WTC11 (cell line): ENCODE measurements at regions not wholly inside any gene's neighbourhood (a gene's known extent, or its start where the extent isn't known, plus 50 kb on each side); places are given as distances from the start of the nearest gene placed in this dataset.

Experiments used
- ATAC-seq: fragments of 200-7000 bp; cut with Tn5 transposase; 2 replicates; pipeline ENCODE4 v1.10.0; 2021; ENCODE audit warnings: mild to moderate bottlenecking, moderate library complexity
- CTCF ChIA-PET: fragments of 300-600 bp; sonication (Branson Sonifier 250); formaldehyde crosslinking; loops from one replicate; lab custom pipeline; 2021; ENCODE audit warnings: antibody characterized with exemption; lab: Charles Lee
- POLR2A ChIA-PET: fragments of 350-600 bp; sonication (Branson Sonifier 250); formaldehyde crosslinking; loops from one replicate; lab custom pipeline; 2021; ENCODE audit warnings: antibody characterized with exemption; lab: Charles Lee
- DNase-seq: peaks from one replicate; pipeline ENCODE4 v3.0.0; 2021; ENCODE audit warnings: low spot score
- H3K27ac Mint-ChIP-seq: 2 replicates; pipeline ENCODE4 v1.8.0; 2021; ENCODE audit warnings: mixed read lengths
- H3K27me3 Mint-ChIP-seq: 2 replicates; pipeline ENCODE4 v1.8.0; 2021; ENCODE audit warnings: low read depth, mild to moderate bottlenecking, moderate library complexity, mixed read lengths
- H3K36me3 Mint-ChIP-seq: 2 replicates; pipeline ENCODE4 v1.8.0; 2021; ENCODE audit warnings: mixed read lengths
- H3K4me1 Mint-ChIP-seq: 2 replicates; pipeline ENCODE4 v1.8.0; 2022; ENCODE audit warnings: mixed read lengths
- H3K4me3 Mint-ChIP-seq: 2 replicates; pipeline ENCODE4 v1.8.0; 2021; ENCODE audit warnings: mild to moderate bottlenecking, moderate library complexity, mixed read lengths
- H3K9me3 Mint-ChIP-seq: 2 replicates; pipeline ENCODE4 v1.8.0; 2021; ENCODE audit warnings: mixed read lengths
- E2F1 ChIP-seq: sonication (generic); formaldehyde crosslinking; IDR thresholded peaks from 2 replicates; pipeline ENCODE4 v1.8.0; 2022; ENCODE audit warnings: mild to moderate bottlenecking, missing genetic modification reagents
- FOXP4 ChIP-seq: sonication (generic); formaldehyde crosslinking; IDR thresholded peaks from 2 replicates; pipeline ENCODE4 v1.8.0; 2022; ENCODE audit warnings: mild to moderate bottlenecking, missing genetic modification reagents
- IRF1 ChIP-seq: sonication (generic); formaldehyde crosslinking; IDR thresholded peaks from 2 replicates; pipeline ENCODE4 v1.8.0; 2023; ENCODE audit warnings: missing genetic modification reagents
- IRF2 ChIP-seq: sonication (generic); formaldehyde crosslinking; IDR thresholded peaks from 2 replicates; pipeline ENCODE4 v1.8.0; 2022; ENCODE audit warnings: low read depth, missing genetic modification reagents, borderline replicate concordance
- JUN ChIP-seq: sonication (generic); formaldehyde crosslinking; IDR thresholded peaks from 2 replicates; pipeline ENCODE4 v1.8.0; 2023; ENCODE audit warnings: mild to moderate bottlenecking, missing genetic modification reagents
- KAT7 ChIP-seq: sonication (generic); formaldehyde crosslinking; IDR thresholded peaks from 2 replicates; pipeline ENCODE4 v1.8.1; 2023; ENCODE audit warnings: missing genetic modification reagents, mild to moderate bottlenecking, borderline replicate concordance
- MAX ChIP-seq: sonication (generic); formaldehyde crosslinking; IDR thresholded peaks from 2 replicates; pipeline ENCODE4 v1.8.0; 2022; ENCODE audit warnings: mild to moderate bottlenecking, missing genetic modification reagents
- MLX ChIP-seq: sonication (generic); formaldehyde crosslinking; IDR thresholded peaks from 2 replicates; pipeline ENCODE4 v1.8.1; 2023; ENCODE audit warnings: mild to moderate bottlenecking, missing genetic modification reagents, moderate library complexity
- NFYB ChIP-seq: sonication (generic); formaldehyde crosslinking; conservative IDR thresholded peaks from 2 replicates; pipeline ENCODE4 v1.8.0; 2022; ENCODE audit warnings: low read depth, missing genetic modification reagents
- OVOL2 ChIP-seq: fragments of 250-450 bp; sonication (Bioruptor Pico); IDR thresholded peaks from 2 replicates; pipeline ENCODE4 v1.9.0; 2021; ENCODE audit warnings: mild to moderate bottlenecking, borderline replicate concordance
- PRRX2 ChIP-seq: fragments of 250-450 bp; sonication (Bioruptor Pico); IDR thresholded peaks from 2 replicates; pipeline ENCODE4 v1.8.0; 2021; ENCODE audit warnings: mild to moderate bottlenecking
- SMAD3 ChIP-seq: sonication (generic); formaldehyde crosslinking; IDR thresholded peaks from 2 replicates; pipeline ENCODE4 v1.8.0; 2022; ENCODE audit warnings: missing genetic modification reagents, mild to moderate bottlenecking, borderline replicate concordance
- SP1 ChIP-seq: sonication (generic); formaldehyde crosslinking; conservative IDR thresholded peaks from 2 replicates; pipeline ENCODE4 v1.8.1; 2022; ENCODE audit warnings: missing genetic modification reagents
- STAT6 ChIP-seq: sonication (generic); formaldehyde crosslinking; conservative IDR thresholded peaks from 2 replicates; pipeline ENCODE4 v1.8.1; 2023; ENCODE audit warnings: mild to moderate bottlenecking, low read depth, missing genetic modification reagents, moderate library complexity
- USF2 ChIP-seq: sonication (generic); formaldehyde crosslinking; IDR thresholded peaks from 2 replicates; pipeline ENCODE4 v1.8.1; 2023; ENCODE audit warnings: mild to moderate bottlenecking, missing genetic modification reagents, moderate library complexity
- ZNF121 ChIP-seq: sonication (generic); formaldehyde crosslinking; IDR thresholded peaks from 2 replicates; pipeline ENCODE4 v1.8.0; 2023; ENCODE audit warnings: missing genetic modification reagents
- ZNF396 ChIP-seq: fragments of 250-450 bp; sonication (Bioruptor Pico); IDR thresholded peaks from 2 replicates; pipeline ENCODE4 v1.8.0; 2021; ENCODE audit warnings: mild to moderate bottlenecking, moderate library complexity, borderline replicate concordance
- ZNF416 ChIP-seq: fragments of 250-450 bp; sonication (Bioruptor Pico); IDR thresholded peaks from 2 replicates; pipeline ENCODE4 v1.9.0; 2021; ENCODE audit warnings: mild to moderate bottlenecking, inconsistent platforms
- ZNF423 ChIP-seq: fragments of 250-450 bp; sonication (Bioruptor Pico); IDR thresholded peaks from 2 replicates; pipeline ENCODE4 v2.1.2; 2022; ENCODE audit warnings: mild to moderate bottlenecking, moderate library complexity
- ZNF425 ChIP-seq: fragments of 250-450 bp; sonication (Bioruptor Pico); conservative IDR thresholded peaks from 2 replicates; pipeline ENCODE4 v1.9.0; 2021; ENCODE audit warnings: mild to moderate bottlenecking

GRCh38 chr18:41645589-41646360 is 309.3 kb upstream of the PIK3C3 start (continued):
- TF ChIP-seq ZNF416 (CRISPR knock-in tag) (no peak), USF2 (CRISPR knock-in tag) (no peak), IRF2 (no peak), PRRX2 (no peak), FOXP4 (no peak), IRF1 (no peak), ZNF425 (CRISPR knock-in tag) (no peak), MAX (CRISPR knock-in tag) (no peak), ZNF423 (CRISPR knock-in tag) (no peak)

GRCh38 chr18:41644466-41644865 is 310.6 kb upstream of the PIK3C3 start:
- H3K9me3 Mint-ChIP-seq, result peaks cover 14% of the 10 kb centered on the region
- POLR2A ChIA-PET, result no interaction called here
- TF ChIP-seq KAT7 (CRISPR knock-in tag) (no peak), ZNF396 (CRISPR knock-in tag) (no peak), JUN (no peak), STAT6 (CRISPR knock-in tag) (no peak)
- TF ChIP-seq, all 79 proteins: peak for 0
- Mint-ChIP-seq H3K4me3 (no peak overlapping the region), H3K27ac (no peak overlapping the region), H3K27me3 (no peaks in the 10 kb centered on the region), H3K4me1 (no peaks in the 10 kb centered on the region), H3K36me3 (no peaks in the 10 kb centered on the region)
- no peak for ATAC-seq
- no peak for DNase-seq
- CTCF ChIA-PET, result no interaction called here

GRCh38 chr18:41643427-41643826 is 311.6 kb upstream of the PIK3C3 start:
- DNase-seq (no peak), ATAC-seq (no peak)
- ChIA-PET CTCF (no interaction called here), POLR2A (no interaction called here)
- TF ChIP-seq E2F1, result no peak
- no peak for TF ChIP-seq SMAD3 (CRISPR knock-in tag)
- TF ChIP-seq ZNF416 (CRISPR knock-in tag), result no peak
- TF ChIP-seq ZNF121 (CRISPR knock-in tag), result no peak
- no peak for TF ChIP-seq MLX (CRISPR knock-in tag)
- no peak for TF ChIP-seq NFYB (CRISPR knock-in tag)
- no peak for TF ChIP-seq SP1 (CRISPR knock-in tag)
- TF ChIP-seq OVOL2 (CRISPR knock-in tag), result no peak
- TF ChIP-seq IRF1, result no peak
- H3K4me1 Mint-ChIP-seq, result no peaks in the 10 kb centered on the region
- H3K9me3 Mint-ChIP-seq, result peaks cover 14% of the 10 kb centered on the region
- no peaks in the 10 kb centered on the region for H3K27me3 Mint-ChIP-seq
- no peaks in the 10 kb centered on the region for H3K36me3 Mint-ChIP-seq
- H3K27ac Mint-ChIP-seq, result no peak overlapping the region
- no peak overlapping the region for H3K4me3 Mint-ChIP-seq
